ENCODE measurements at regions not wholly inside any gene's neighbourhood (a gene's known extent, or its start where the extent isn't known, plus 50 kb on each side); places are given as distances from the start of the nearest gene placed in this dataset.
"Not testable (repeated sequence)": the region's sequence is repeated elsewhere in the genome, so short reads cannot be mapped to it uniquely, and the experiment has no call there.

DNA sequence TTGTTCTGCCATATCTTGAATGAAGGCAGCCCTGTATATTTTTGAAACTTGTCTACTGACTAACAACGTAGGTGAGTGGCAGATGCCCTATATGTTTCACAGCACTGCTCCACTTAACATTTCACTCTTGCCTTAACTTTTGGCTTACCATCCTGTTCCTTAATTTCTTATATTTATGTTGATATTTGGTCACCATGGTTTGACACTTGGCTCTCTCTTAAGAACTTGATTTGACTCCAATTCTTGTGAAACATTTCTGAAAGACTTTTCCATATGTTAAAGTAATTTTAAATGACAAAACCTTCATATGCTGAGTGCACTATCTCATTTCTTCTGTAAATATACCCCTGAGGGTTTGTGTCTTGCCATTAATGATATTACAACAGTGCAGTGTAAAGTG lies 434.3 kb upstream of the IMPG1 start:
- Histone ChIP-seq H3K27me3 (ENCODE audit: control insufficient read depth in 1 of 2, insufficient read depth in 2 of 2, low read length in 1 of 2) (no peaks in the 10 kb centered on the region), H3K4me3 (ENCODE audit: low read length in 2 of 2) (no peak overlapping the region), H3K4me1 (ENCODE audit: control insufficient read depth in 1 of 2, insufficient read depth in 2 of 2, low read length in 2 of 2) (no peaks in the 10 kb centered on the region), H3K9me3 (ENCODE audit: control insufficient read depth, low read length) (no peaks in the 10 kb centered on the region), H3K27ac (ENCODE audit: low read depth in 1 of 2, low read length in 2 of 2) (no peak overlapping the region), H3K36me3 (ENCODE audit: control insufficient read depth in 1 of 2, insufficient read depth in 2 of 2, low read length in 1 of 2) (no peaks in the 10 kb centered on the region)
- intact Hi-C loops (cut with DNase I), result no loop called here
- ATAC-seq (ENCODE audit: low FRiP score), result no peak
- DNase-seq, result no peak
- 49 to 52% methylated on average over 1 of the region's 1 CpG for WGBS, 2 donors

DNA sequence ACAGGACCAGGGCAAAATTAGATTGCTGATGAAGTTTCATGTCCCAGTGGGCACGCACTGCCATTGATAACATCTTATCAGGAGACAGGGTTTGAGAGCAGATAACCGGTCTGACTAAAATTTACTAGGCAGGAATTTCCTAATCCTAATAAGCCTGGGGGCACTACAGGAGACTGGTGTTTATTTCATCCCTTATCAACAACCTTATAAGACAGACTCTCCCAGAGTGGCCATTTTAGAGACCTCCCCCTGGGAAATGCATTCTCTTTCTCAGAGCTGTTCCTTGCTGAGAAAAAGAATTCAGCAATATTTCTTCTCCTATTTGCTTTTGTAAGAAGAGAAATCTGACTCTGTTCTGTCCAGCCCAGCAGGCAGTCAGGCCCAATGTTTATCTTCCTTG lies 423.4 kb upstream of the IMPG1 start:
- 63 to 67% methylated on average over 2 of the region's 2 CpGs for WGBS, 2 donors
- no peaks in the 10 kb centered on the region for H3K27me3 ChIP-seq (ENCODE audit: control insufficient read depth in 1 of 2, insufficient read depth in 2 of 2, low read length in 1 of 2)
- intact Hi-C loops (cut with DNase I), result no loop called here
- H3K4me3 ChIP-seq (ENCODE audit: low read length in 2 of 2), result no peak overlapping the region
- peaks cover 4% of the 10 kb centered on the region for H3K9me3 ChIP-seq (ENCODE audit: control insufficient read depth, low read length)
- ATAC-seq (ENCODE audit: low FRiP score) (no peak), DNase-seq (no peak)
- H3K4me1 ChIP-seq (ENCODE audit: control insufficient read depth in 1 of 2, insufficient read depth in 2 of 2, low read length in 2 of 2), result no peaks in the 10 kb centered on the region
- H3K27ac ChIP-seq (ENCODE audit: low read depth in 1 of 2, low read length in 2 of 2), result no peak overlapping the region
- H3K36me3 ChIP-seq (ENCODE audit: control insufficient read depth in 1 of 2, insufficient read depth in 2 of 2, low read length in 1 of 2), result no peaks in the 10 kb centered on the region

DNA sequence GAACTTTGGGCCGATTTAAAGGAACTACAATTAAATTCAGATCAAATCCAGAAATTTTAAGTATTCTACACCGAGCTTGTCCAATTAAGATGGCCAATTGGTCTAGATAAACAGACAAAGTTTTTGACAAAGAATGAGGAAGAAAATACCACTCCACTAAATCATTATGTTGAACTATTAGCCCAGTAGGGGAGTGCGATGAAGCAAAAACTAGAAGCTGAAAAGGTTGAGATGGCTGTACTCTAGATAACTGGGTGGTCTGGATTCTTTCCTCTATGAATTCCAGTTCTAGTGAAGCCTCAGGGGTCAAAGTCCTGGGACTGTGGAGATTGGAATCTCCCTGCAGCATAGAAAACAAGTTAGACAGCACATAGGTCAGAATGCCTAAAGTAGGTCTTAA lies 418.9 kb upstream of the IMPG1 start:
- H3K27me3 ChIP-seq (ENCODE audit: control insufficient read depth in 1 of 2, insufficient read depth in 2 of 2, low read length in 1 of 2); H3K4me3 ChIP-seq (ENCODE audit: low read length in 2 of 2); H3K27ac ChIP-seq (ENCODE audit: low read depth in 1 of 2, low read length in 2 of 2); H3K9me3 ChIP-seq (ENCODE audit: control insufficient read depth, low read length); H3K36me3 ChIP-seq (ENCODE audit: control insufficient read depth in 1 of 2, insufficient read depth in 2 of 2, low read length in 1 of 2); intact Hi-C loops (cut with DNase I); ATAC-seq (ENCODE audit: low FRiP score); DNase-seq; H3K4me1 ChIP-seq (ENCODE audit: control insufficient read depth in 1 of 2, insufficient read depth in 2 of 2, low read length in 2 of 2): not testable (repeated sequence)
- WGBS, 2 donors, result 55 to 83% methylated on average over 3 of the region's 3 CpGs

DNA sequence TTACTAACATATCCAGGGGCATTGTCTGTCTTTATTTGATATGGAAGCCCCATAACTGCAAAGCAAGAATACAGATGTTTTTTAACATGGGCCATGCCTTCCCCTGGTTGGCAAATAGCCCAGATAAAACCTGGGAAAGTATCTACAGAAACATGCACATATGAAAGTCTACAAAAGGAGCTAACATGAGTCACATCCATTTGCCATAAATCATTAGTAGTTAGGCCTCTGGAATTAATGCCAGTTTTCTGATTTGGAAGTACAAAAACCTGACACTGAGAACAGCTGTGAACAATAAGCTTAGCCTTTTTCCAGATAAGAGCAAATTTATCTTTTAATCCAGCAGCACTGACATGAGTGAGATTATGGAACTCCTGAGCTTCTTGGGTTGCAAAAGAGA lies 418.0 kb upstream of the IMPG1 start:
- H3K4me3 ChIP-seq (ENCODE audit: low read length in 2 of 2), result no peak overlapping the region
- H3K27me3 ChIP-seq (ENCODE audit: control insufficient read depth in 1 of 2, insufficient read depth in 2 of 2, low read length in 1 of 2), result no peaks in the 10 kb centered on the region
- intact Hi-C loops (cut with DNase I), result no loop called here
- ATAC-seq (ENCODE audit: low FRiP score) (no peak), DNase-seq (no peak)
- no peak overlapping the region for H3K27ac ChIP-seq (ENCODE audit: low read depth in 1 of 2, low read length in 2 of 2)
- H3K9me3 ChIP-seq (ENCODE audit: control insufficient read depth, low read length), result peaks cover 2% of the 10 kb centered on the region
- H3K36me3 ChIP-seq (ENCODE audit: control insufficient read depth in 1 of 2, insufficient read depth in 2 of 2, low read length in 1 of 2), result no peaks in the 10 kb centered on the region
- no peaks in the 10 kb centered on the region for H3K4me1 ChIP-seq (ENCODE audit: control insufficient read depth in 1 of 2, insufficient read depth in 2 of 2, low read length in 2 of 2)

DNA sequence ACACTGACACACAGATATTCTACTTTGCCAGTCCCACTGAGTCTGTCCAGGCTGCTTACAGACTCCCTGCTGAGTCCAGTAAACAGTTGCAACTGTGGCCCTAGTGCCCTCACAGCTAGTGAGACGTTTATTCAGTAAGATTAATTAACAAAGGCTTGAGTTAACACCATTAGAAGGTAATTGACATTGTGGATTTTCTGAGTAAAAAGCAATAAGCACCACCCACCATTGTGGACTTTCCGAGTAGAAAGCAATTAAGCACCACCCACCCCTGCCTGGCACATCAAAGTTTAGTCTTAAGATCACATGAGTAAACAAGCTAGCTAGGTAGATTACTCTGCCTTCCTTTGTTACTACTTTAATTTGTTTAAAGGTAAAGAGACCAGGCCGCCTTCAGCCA lies 408.6 kb upstream of the IMPG1 start:
- Histone ChIP-seq H3K4me1 (ENCODE audit: control insufficient read depth in 1 of 2, insufficient read depth in 2 of 2, low read length in 2 of 2) (no peaks in the 10 kb centered on the region), H3K4me3 (ENCODE audit: low read length in 2 of 2) (no peak overlapping the region), H3K36me3 (ENCODE audit: control insufficient read depth in 1 of 2, insufficient read depth in 2 of 2, low read length in 1 of 2) (no peaks in the 10 kb centered on the region), H3K27me3 (ENCODE audit: control insufficient read depth in 1 of 2, insufficient read depth in 2 of 2, low read length in 1 of 2) (no peaks in the 10 kb centered on the region), H3K9me3 (ENCODE audit: control insufficient read depth, low read length) (peaks cover 2% of the 10 kb centered on the region), H3K27ac (ENCODE audit: low read depth in 1 of 2, low read length in 2 of 2) (no peak overlapping the region)
- DNase-seq (no peak), ATAC-seq (ENCODE audit: low FRiP score) (no peak)
- intact Hi-C loops (cut with DNase I), result no loop called here
- 31 to 40% methylated on average over 3 of the region's 3 CpGs for WGBS, 2 donors

DNA sequence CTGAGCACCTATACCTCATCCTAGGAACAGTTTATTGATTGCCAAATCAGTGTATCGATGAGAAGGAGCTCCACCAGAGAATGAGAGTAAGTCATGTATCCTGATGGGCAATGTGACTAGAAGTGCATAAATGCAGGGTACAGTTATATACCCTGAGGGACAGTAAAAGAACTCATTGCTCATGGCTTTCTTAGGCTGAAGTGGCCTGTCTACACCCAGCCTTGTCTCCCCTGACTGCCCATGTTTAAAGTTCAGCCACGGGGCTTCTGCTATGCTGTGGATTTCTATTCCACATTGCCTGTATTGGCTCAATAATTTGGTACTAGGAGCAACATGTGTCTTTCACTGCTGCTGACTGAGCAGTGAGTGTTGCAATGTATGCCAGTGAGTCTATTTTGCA lies 400.4 kb upstream of the IMPG1 start:
- WGBS, 2 donors, result 74 to 84% methylated on average over 2 of the region's 2 CpGs
- ATAC-seq (ENCODE audit: low FRiP score), result no peak
- H3K27me3 ChIP-seq (ENCODE audit: control insufficient read depth in 1 of 2, insufficient read depth in 2 of 2, low read length in 1 of 2), result no peaks in the 10 kb centered on the region

DNA sequence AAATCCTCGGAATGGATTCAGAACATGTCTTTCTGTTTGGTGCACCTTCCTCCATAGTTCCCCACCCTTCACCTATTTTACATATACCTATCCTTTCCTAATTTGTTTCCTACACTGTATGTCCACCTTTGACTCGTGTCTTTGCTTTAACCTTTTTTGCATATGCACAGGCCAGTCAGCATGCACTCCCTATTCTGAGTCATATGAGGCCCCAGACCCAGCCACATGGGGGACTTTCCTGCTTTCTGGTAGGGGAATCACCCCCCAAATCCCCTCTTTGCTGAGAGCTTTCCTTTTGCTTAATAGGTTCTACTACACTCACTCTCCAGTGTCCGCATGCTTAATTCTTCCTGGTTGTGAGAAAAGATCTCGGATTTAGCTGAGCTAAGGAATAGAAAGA lies 393.8 kb upstream of the IMPG1 start:
- intact Hi-C loops (cut with DNase I), result no loop called here
- Histone ChIP-seq H3K27ac (ENCODE audit: low read depth in 1 of 2, low read length in 2 of 2) (no peak overlapping the region), H3K27me3 (ENCODE audit: control insufficient read depth in 1 of 2, insufficient read depth in 2 of 2, low read length in 1 of 2) (no peaks in the 10 kb centered on the region), H3K4me1 (ENCODE audit: control insufficient read depth in 1 of 2, insufficient read depth in 2 of 2, low read length in 2 of 2) (no peaks in the 10 kb centered on the region), H3K9me3 (ENCODE audit: control insufficient read depth, low read length) (no peaks in the 10 kb centered on the region), H3K4me3 (ENCODE audit: low read length in 2 of 2) (no peak overlapping the region), H3K36me3 (ENCODE audit: control insufficient read depth in 1 of 2, insufficient read depth in 2 of 2, low read length in 1 of 2) (no peaks in the 10 kb centered on the region)
- DNase-seq (no peak), ATAC-seq (ENCODE audit: low FRiP score) (no peak)
- 81 to 82% methylated on average over 4 of the region's 4 CpGs for WGBS, 2 donors

More for the DNA sequence above, 400.4 kb upstream of the IMPG1 start:
- H3K4me1 ChIP-seq (ENCODE audit: control insufficient read depth in 1 of 2, insufficient read depth in 2 of 2, low read length in 2 of 2), result no peaks in the 10 kb centered on the region
- peaks cover 4% of the 10 kb centered on the region for H3K9me3 ChIP-seq (ENCODE audit: control insufficient read depth, low read length)
- no peak overlapping the region for H3K4me3 ChIP-seq (ENCODE audit: low read length in 2 of 2)
- intact Hi-C loops (cut with DNase I), result no loop called here
- H3K36me3 ChIP-seq (ENCODE audit: control insufficient read depth in 1 of 2, insufficient read depth in 2 of 2, low read length in 1 of 2), result no peaks in the 10 kb centered on the region
- DNase-seq, result no peak
- no peak overlapping the region for H3K27ac ChIP-seq (ENCODE audit: low read depth in 1 of 2, low read length in 2 of 2)

DNA sequence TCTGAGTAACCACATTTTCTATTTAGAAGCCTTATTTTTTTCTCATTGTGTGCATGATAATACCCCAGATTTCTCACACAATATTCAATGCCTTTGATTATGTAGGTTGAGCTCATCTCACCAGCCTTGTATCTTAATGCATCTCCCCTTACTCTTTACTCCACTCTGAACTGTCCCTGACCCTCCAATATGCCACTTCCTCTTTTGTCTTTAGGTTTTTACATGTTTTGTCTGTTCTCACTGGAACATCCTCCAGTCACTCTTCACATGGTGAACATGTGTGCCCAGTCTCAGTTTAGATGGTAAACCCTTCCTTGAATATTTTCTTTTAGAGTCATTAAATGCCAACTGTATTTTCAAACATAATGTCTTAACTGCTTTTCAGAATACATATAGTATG lies 392.9 kb upstream of the IMPG1 start:
- DNase-seq (no peak), ATAC-seq (ENCODE audit: low FRiP score) (no peak)
- H3K9me3 ChIP-seq (ENCODE audit: control insufficient read depth, low read length), result no peaks in the 10 kb centered on the region
- H3K36me3 ChIP-seq (ENCODE audit: control insufficient read depth in 1 of 2, insufficient read depth in 2 of 2, low read length in 1 of 2), result no peaks in the 10 kb centered on the region
- H3K27me3 ChIP-seq (ENCODE audit: control insufficient read depth in 1 of 2, insufficient read depth in 2 of 2, low read length in 1 of 2), result no peaks in the 10 kb centered on the region
- H3K4me1 ChIP-seq (ENCODE audit: control insufficient read depth in 1 of 2, insufficient read depth in 2 of 2, low read length in 2 of 2), result no peaks in the 10 kb centered on the region
- no peak overlapping the region for H3K27ac ChIP-seq (ENCODE audit: low read depth in 1 of 2, low read length in 2 of 2)
- H3K4me3 ChIP-seq (ENCODE audit: low read length in 2 of 2), result no peak overlapping the region
- intact Hi-C loops (cut with DNase I), result no loop called here

DNA sequence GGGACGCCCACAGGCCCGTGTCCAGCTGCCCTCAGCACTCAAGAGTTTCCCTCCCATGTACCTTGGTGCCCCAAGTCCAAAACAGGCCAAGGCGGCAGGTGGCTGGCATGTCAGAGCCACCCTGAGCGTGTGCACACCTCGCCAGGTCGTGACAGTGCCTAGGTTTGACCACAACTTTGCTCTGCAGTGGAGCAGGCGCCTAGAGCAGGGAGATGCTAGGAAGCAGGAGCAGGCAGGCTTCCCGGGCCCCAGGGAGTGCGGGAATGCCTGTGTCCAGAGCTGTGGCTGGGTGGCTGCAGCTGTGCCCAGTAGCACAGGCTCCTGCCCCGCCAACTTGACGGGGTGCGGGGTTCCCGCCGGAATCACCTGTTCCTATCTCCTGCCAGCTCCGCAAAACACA lies 380.8 kb upstream of the IMPG1 start:
- WGBS, 2 donors, result 90% methylated on average over 15 of the region's 15 CpGs
- no peak overlapping the region for H3K27ac ChIP-seq (ENCODE audit: low read depth in 1 of 2, low read length in 2 of 2)
- no peaks in the 10 kb centered on the region for H3K4me1 ChIP-seq (ENCODE audit: control insufficient read depth in 1 of 2, insufficient read depth in 2 of 2, low read length in 2 of 2)
- ATAC-seq (ENCODE audit: low FRiP score) (no peak), DNase-seq (no peak)
- H3K9me3 ChIP-seq (ENCODE audit: control insufficient read depth, low read length), result no peaks in the 10 kb centered on the region
- no peaks in the 10 kb centered on the region for H3K36me3 ChIP-seq (ENCODE audit: control insufficient read depth in 1 of 2, insufficient read depth in 2 of 2, low read length in 1 of 2)
- H3K4me3 ChIP-seq (ENCODE audit: low read length in 2 of 2), result no peak overlapping the region
- H3K27me3 ChIP-seq (ENCODE audit: control insufficient read depth in 1 of 2, insufficient read depth in 2 of 2, low read length in 1 of 2), result no peaks in the 10 kb centered on the region
- intact Hi-C loops (cut with DNase I), result no loop called here

Data from aorta (tissue), 5 donors.